CD14-positive monocyte (primary cell): ENCODE measurements at regions not wholly inside any gene's neighbourhood (a gene's known extent, or its start where the extent isn't known, plus 50 kb on each side); places are given as distances from the start of the nearest gene placed in this dataset.

Source experiments
- DNase-seq, 3 donors: peaks; one replicate each; pipeline ENCODE4 v3.0.0-alpha.2; 2011 to 2022
- H2AFZ ChIP-seq: 2 replicates; pipeline ENCODE4 v1.6.0; 2012; ENCODE audit warnings: mild to moderate bottlenecking, low read depth, low read length, inconsistent platforms; ENCODE audit not compliant: insufficient read depth, poor library complexity, severe bottlenecking
- H3K27ac ChIP-seq, 2 donors: 1 replicate in 1 of 2; 2 replicates in 1 of 2; pipeline ENCODE4 v1.5.1; 2012 to 2013; ENCODE audit warnings: low read length in 2 of 2, control low read depth in 1 of 2, inconsistent platforms in 1 of 2, low read depth in 1 of 2, mild to moderate bottlenecking in 1 of 2
- H3K27me3 ChIP-seq, 2 donors: one replicate each; pipeline versions ENCODE4 v1.6.0 to v1.6.1; 2011 to 2013; ENCODE audit warnings: low read length in 2 of 2; ENCODE audit not compliant: control insufficient read depth in 2 of 2, insufficient read depth in 2 of 2
- H3K36me3 ChIP-seq, 2 donors: replicated peaks in 1 of 2; 1 replicate in 1 of 2; 2 replicates in 1 of 2; pipeline versions ENCODE4 v1.5.1 to v1.6.1; 2012 to 2013; ENCODE audit warnings: low read length in 2 of 2, control low read depth in 1 of 2, inconsistent platforms in 1 of 2, mild to moderate bottlenecking in 1 of 2; ENCODE audit not compliant: insufficient read depth in 2 of 2, control insufficient read depth in 1 of 2
- H3K4me1 ChIP-seq, 2 donors: 1 replicate in 1 of 2; 2 replicates in 1 of 2; pipeline versions ENCODE4 v1.5.1 to v1.6.1; 2012 to 2013; ENCODE audit warnings: low read length in 2 of 2, control low read depth in 1 of 2, inconsistent platforms in 1 of 2, mild to moderate bottlenecking in 1 of 2, moderate library complexity in 1 of 2; ENCODE audit not compliant: insufficient read depth in 2 of 2, control insufficient read depth in 1 of 2
- H3K4me2 ChIP-seq: replicated peaks from 2 replicates; pipeline ENCODE3; 2012; ENCODE audit warnings: low read length, moderate library complexity, mild to moderate bottlenecking; ENCODE audit not compliant: poor library complexity, severe bottlenecking; ENCODE audit errors: extremely low read depth
- H3K4me3 ChIP-seq, 3 experiments: fragments of 200-600 bp in 1 of 3; sonication (generic) in 1 of 3; replicated peaks in 1 of 3; 1 replicate in 2 of 3; 2 replicates in 1 of 3; pipeline ENCODE4 v1.5.1; 2011 to 2013; ENCODE audit warnings: low read length in 3 of 3, mild to moderate bottlenecking in 3 of 3, control low read depth in 2 of 3, low read depth in 2 of 3, inconsistent platforms in 1 of 3, moderate library complexity in 1 of 3
- H3K79me2 ChIP-seq: 2 replicates; pipeline ENCODE4 v1.6.0; 2012; ENCODE audit warnings: mild to moderate bottlenecking, control low read depth, inconsistent platforms, low read length, moderate library complexity; ENCODE audit not compliant: insufficient read depth
- H3K9ac ChIP-seq: 2 replicates; pipeline ENCODE4 v1.6.0; 2017; ENCODE audit warnings: low read length, mild to moderate bottlenecking; ENCODE audit not compliant: insufficient read depth, poor library complexity, severe bottlenecking
- H3K9me3 ChIP-seq, 2 donors: replicated peaks in 1 of 2; 1 replicate in 1 of 2; 2 replicates in 1 of 2; pipeline versions ENCODE4 v1.5.1 to v1.6.1; 2012 to 2013; ENCODE audit warnings: low read length in 2 of 2, control low read depth in 1 of 2; ENCODE audit not compliant: control insufficient read depth in 1 of 2, insufficient read depth in 1 of 2
- H4K20me1 ChIP-seq: 2 replicates; pipeline ENCODE4 v1.6.0; 2012; ENCODE audit warnings: mild to moderate bottlenecking, low read length, control low read depth, moderate library complexity; ENCODE audit not compliant: insufficient read depth
- H3K27ac Mint-ChIP-seq, 7 donors: one replicate each; pipeline ENCODE4 v1.8.0; 2020; ENCODE audit warnings: mild to moderate bottlenecking in 7 of 7, mixed read lengths in 7 of 7, moderate library complexity in 6 of 7, inconsistent platforms in 2 of 7
- H3K27me3 Mint-ChIP-seq, 3 donors: one replicate each; pipeline ENCODE4 v1.8.0; 2021 to 2022; ENCODE audit warnings: low read depth in 3 of 3, mild to moderate bottlenecking in 3 of 3, mixed read lengths in 3 of 3, moderate library complexity in 3 of 3, inconsistent platforms in 1 of 3
- H3K36me3 Mint-ChIP-seq, 2 donors: one replicate each; pipeline ENCODE4 v1.8.0; 2020; ENCODE audit warnings: mixed read lengths in 2 of 2, inconsistent platforms in 1 of 2, mild to moderate bottlenecking in 1 of 2
- H3K4me1 Mint-ChIP-seq: one replicate; pipeline ENCODE4 v1.8.0; 2020; ENCODE audit warnings: mild to moderate bottlenecking, mixed read lengths
- H3K4me3 Mint-ChIP-seq, 2 donors: one replicate each; pipeline ENCODE4 v1.8.0; 2020; ENCODE audit warnings: mild to moderate bottlenecking in 2 of 2, mixed read lengths in 2 of 2, moderate library complexity in 1 of 2
- H3K9me3 Mint-ChIP-seq, 7 donors: one replicate each; pipeline ENCODE4 v1.8.0; 2020 to 2022; ENCODE audit warnings: mixed read lengths in 7 of 7, mild to moderate bottlenecking in 6 of 7, moderate library complexity in 6 of 7, inconsistent platforms in 2 of 7
- CTCF ChIP-seq: fragments of 200-600 bp; IDR thresholded peaks from one replicate; pipeline ENCODE4 v1.8.0; 2022; ENCODE audit warnings: antibody characterized with exemption, mild to moderate bottlenecking
- WGBS: methylation state at CpG from one replicate; pipeline ENCODE4 v1.1.5; 2013; ENCODE audit warnings: missing lambda C conversion rate; ENCODE audit not compliant: insufficient coverage; 5-methylcytosine and 5-hydroxymethylcytosine counted together
- intact Hi-C, 2 donors: fragments of 100-400 bp; cut with micrococcal nuclease; formaldehyde crosslinking; loops; one replicate each; pipeline versions ENCODE4 v1.15.0 to v1.15.1; 2023

GRCh38 chr5:111855356-111855755 is 98.4 kb upstream of the NREP start:
- Mint-ChIP-seq H3K27me3 (peaks cover 0 to 1% (median 0%) of the 10 kb centered on the region in 3 donors), H3K36me3 (no peaks in the 10 kb centered on the region), H3K9me3 (no peaks in the 10 kb centered on the region), H3K4me3 (no peak overlapping the region), H3K4me1 (no peaks in the 10 kb centered on the region), H3K27ac (no peak overlapping the region)
- no peak overlapping the region for H3K27ac ChIP-seq
- no peak overlapping the region for H3K4me2 ChIP-seq
- H3K9ac ChIP-seq = no peak overlapping the region
- no peaks in the 10 kb centered on the region for H3K4me1 ChIP-seq
- no peaks in the 10 kb centered on the region for H4K20me1 ChIP-seq
- H3K4me3 ChIP-seq = no peak overlapping the region
- no peaks in the 10 kb centered on the region for H3K79me2 ChIP-seq
- no peaks in the 10 kb centered on the region for H3K9me3 ChIP-seq
- no peak overlapping the region for H2AFZ ChIP-seq
- TF ChIP-seq CTCF = no peak
- no peaks in the 10 kb centered on the region for H3K27me3 ChIP-seq
- intact Hi-C loops = no loop called here
- no peak for DNase-seq
- H3K36me3 ChIP-seq = no peaks in the 10 kb centered on the region
- WGBS = no CpG with 5 or more reads among the region's 1 CpG

GRCh38 chr5:111854186-111854585 is 97.2 kb upstream of the NREP start:
- WGBS = no CpG with 5 or more reads among the region's 2 CpGs
- Histone ChIP-seq H3K27ac (no peak overlapping the region), H3K4me2 (no peak overlapping the region), H3K79me2 (no peaks in the 10 kb centered on the region), H3K9ac (no peak overlapping the region), H3K36me3 (no peaks in the 10 kb centered on the region), H3K4me3 (no peak overlapping the region), H3K4me1 (no peaks in the 10 kb centered on the region), H2AFZ (no peak overlapping the region), H3K9me3 (no peaks in the 10 kb centered on the region), H3K27me3 (no peaks in the 10 kb centered on the region), H4K20me1 (no peaks in the 10 kb centered on the region)
- TF ChIP-seq CTCF = no peak
- Mint-ChIP-seq H3K27me3 (no peaks in the 10 kb centered on the region), H3K9me3 (no peaks in the 10 kb centered on the region), H3K36me3 (no peaks in the 10 kb centered on the region), H3K4me1 (no peaks in the 10 kb centered on the region), H3K4me3 (no peak overlapping the region), H3K27ac (no peak overlapping the region)
- no peak for DNase-seq
- intact Hi-C loops = no loop called here
